HG03060 (cell line): ENCODE measurements at regions not wholly inside any gene's neighbourhood (a gene's known extent, or its start where the extent isn't known, plus 50 kb on each side); places are given as distances from the start of the nearest gene placed in this dataset.
"Not testable (repeated sequence)": the region's sequence is repeated elsewhere in the genome, so short reads cannot be mapped to it uniquely, and the experiment has no call there.

Experiments used
- ATAC-seq: cut with Tn5 transposase; IDR thresholded peaks from one replicate; pipeline ENCODE4 v1.9.1; 2021; ENCODE audit warnings: low read depth, moderate number of reproducible peaks; ENCODE audit not compliant: unreplicated experiment

GRCh38 chr15:20309966-20310365, 231.6 kb downstream of the GOLGA6L6 start:
- ATAC-seq: not testable (repeated sequence)

GRCh38 chr15:20309395-20309794, 232.2 kb downstream of the GOLGA6L6 start:
- not testable (repeated sequence) for ATAC-seq

GRCh38 chr15:20308027-20308690, 233.4 kb downstream of the GOLGA6L6 start:
- not testable (repeated sequence) for ATAC-seq

GRCh38 chr15:20307137-20307536, 234.5 kb downstream of the GOLGA6L6 start:
- not testable (repeated sequence) for ATAC-seq

GRCh38 chr15:20306497-20307106, 235.0 kb downstream of the GOLGA6L6 start:
- ATAC-seq: not testable (repeated sequence)

GRCh38 chr15:20305912-20306311, 235.7 kb downstream of the GOLGA6L6 start:
- not testable (repeated sequence) for ATAC-seq

- ATAC-seq: not testable (repeated sequence)
These were observed 236.6 kb downstream of the GOLGA6L6 start for GRCh38 chr15:20305015-20305465.

- not testable (repeated sequence) for ATAC-seq
These were observed 237.2 kb downstream of the GOLGA6L6 start for GRCh38 chr15:20304282-20305014.

- not testable (repeated sequence) for ATAC-seq
These were observed 238.1 kb downstream of the GOLGA6L6 start for GRCh38 chr15:20303248-20304171.

- not testable (repeated sequence) for ATAC-seq
These were observed 239.2 kb downstream of the GOLGA6L6 start for GRCh38 chr15:20302141-20303069.

- not testable (repeated sequence) for ATAC-seq
These were observed 240.0 kb downstream of the GOLGA6L6 start for GRCh38 chr15:20301471-20302081.

- not testable (repeated sequence) for ATAC-seq
These were observed 240.6 kb downstream of the GOLGA6L6 start for GRCh38 chr15:20301041-20301390.

GRCh38 chr15:20300351-20301040, 241.1 kb downstream of the GOLGA6L6 start:
- not testable (repeated sequence) for ATAC-seq

GRCh38 chr15:20297603-20298123, 243.9 kb downstream of the GOLGA6L6 start:
- not testable (repeated sequence) for ATAC-seq

GRCh38 chr15:20296261-20296660, 245.3 kb downstream of the GOLGA6L6 start:
- not testable (repeated sequence) for ATAC-seq

GRCh38 chr15:20295238-20295811, 246.3 kb downstream of the GOLGA6L6 start:
- ATAC-seq: no peak

GRCh38 chr15:20294651-20295237, 246.9 kb downstream of the GOLGA6L6 start:
- no peak for ATAC-seq
